ENCODE measurements at regions not wholly inside any gene's neighbourhood (a gene's known extent, or its start where the extent isn't known, plus 50 kb on each side); places are given as distances from the start of the nearest gene placed in this dataset.

DNA sequence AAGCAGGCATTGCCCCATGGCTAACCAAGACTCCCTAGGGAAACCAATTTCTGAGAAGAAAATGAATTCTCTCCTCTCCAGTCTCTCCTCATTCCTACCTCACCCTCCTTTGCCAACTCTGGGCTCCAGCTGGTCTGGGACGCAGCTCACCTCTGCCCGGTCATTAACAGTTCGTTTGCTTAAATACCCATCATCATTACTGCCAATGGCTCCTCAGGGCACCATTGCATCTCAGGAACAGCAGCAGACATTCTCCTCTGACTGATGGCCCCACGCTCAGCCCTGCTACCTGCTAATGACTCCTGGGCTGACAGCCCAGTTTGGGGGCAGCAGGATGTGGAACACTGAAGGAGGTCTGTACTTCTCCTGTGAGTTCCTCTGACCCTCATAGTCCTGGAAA is 462.0 kb downstream of the INSC start:
- Histone ChIP-seq H3K9ac (ENCODE audit: extremely low read depth, insufficient read length, low read length) (no peak overlapping the region), H3K23me2 (ENCODE audit: insufficient read length, low read depth, low read length, poor library complexity, severe bottlenecking) (no peaks in the 10 kb centered on the region), H3K4me2 (ENCODE audit: insufficient read depth, insufficient read length, low read length) (no peak overlapping the region), H3K9me3 (ENCODE audit: control insufficient read depth, low read depth, low read length) (no peaks in the 10 kb centered on the region), H3K27ac (ENCODE audit: insufficient read length, low read depth, low read length) (no peak overlapping the region), H4K5ac (ENCODE audit: insufficient read length, low read depth, low read length) (no peak overlapping the region), H3K4ac (ENCODE audit: low read depth, low read length) (no peak overlapping the region), H4K20me1 (ENCODE audit: control insufficient read depth, insufficient read depth, insufficient read length) (no peaks in the 10 kb centered on the region), H3K4me1 (ENCODE audit: insufficient read depth, low read length) (no peaks in the 10 kb centered on the region), H3K79me2 (ENCODE audit: insufficient read depth, low read length) (no peaks in the 10 kb centered on the region), H2BK120ac (ENCODE audit: low read depth, low read length, poor library complexity, severe bottlenecking) (no peak overlapping the region), H3K27me3 (ENCODE audit: insufficient read depth, low read length) (no peaks in the 10 kb centered on the region), H3K14ac (ENCODE audit: insufficient read depth, low read length) (no peak overlapping the region), H4K8ac (replicated peaks; ENCODE audit: insufficient read length, low read depth, low read length) (no peak overlapping the region), H3K23ac (ENCODE audit: insufficient read length, low read depth, low read length) (no peak overlapping the region), H3K18ac (ENCODE audit: insufficient read length, low read depth, low read length) (no peak overlapping the region), H3K56ac (ENCODE audit: insufficient read length, low read depth, low read length) (no peak overlapping the region), H2BK12ac (ENCODE audit: insufficient read length, low read depth, low read length) (no peak overlapping the region), H2AK5ac (ENCODE audit: insufficient read length, low read length) (no peak overlapping the region), H2BK15ac (ENCODE audit: low read depth, low read length) (no peak overlapping the region), H2BK5ac (ENCODE audit: insufficient read length, low read length) (no peak overlapping the region), H3K79me1 (ENCODE audit: insufficient read depth, low read depth, low read length, poor library complexity, severe bottlenecking) (no peaks in the 10 kb centered on the region), H2BK20ac (ENCODE audit: low read depth, low read length, poor library complexity, severe bottlenecking) (no peak overlapping the region), H2AFZ (ENCODE audit: low read length) (no peak overlapping the region), H3T11ph (ENCODE audit: low read length) (no peak overlapping the region), H4K91ac (ENCODE audit: insufficient read length, low read depth, low read length) (no peak overlapping the region)
- TF ChIP-seq, protein P1, sequence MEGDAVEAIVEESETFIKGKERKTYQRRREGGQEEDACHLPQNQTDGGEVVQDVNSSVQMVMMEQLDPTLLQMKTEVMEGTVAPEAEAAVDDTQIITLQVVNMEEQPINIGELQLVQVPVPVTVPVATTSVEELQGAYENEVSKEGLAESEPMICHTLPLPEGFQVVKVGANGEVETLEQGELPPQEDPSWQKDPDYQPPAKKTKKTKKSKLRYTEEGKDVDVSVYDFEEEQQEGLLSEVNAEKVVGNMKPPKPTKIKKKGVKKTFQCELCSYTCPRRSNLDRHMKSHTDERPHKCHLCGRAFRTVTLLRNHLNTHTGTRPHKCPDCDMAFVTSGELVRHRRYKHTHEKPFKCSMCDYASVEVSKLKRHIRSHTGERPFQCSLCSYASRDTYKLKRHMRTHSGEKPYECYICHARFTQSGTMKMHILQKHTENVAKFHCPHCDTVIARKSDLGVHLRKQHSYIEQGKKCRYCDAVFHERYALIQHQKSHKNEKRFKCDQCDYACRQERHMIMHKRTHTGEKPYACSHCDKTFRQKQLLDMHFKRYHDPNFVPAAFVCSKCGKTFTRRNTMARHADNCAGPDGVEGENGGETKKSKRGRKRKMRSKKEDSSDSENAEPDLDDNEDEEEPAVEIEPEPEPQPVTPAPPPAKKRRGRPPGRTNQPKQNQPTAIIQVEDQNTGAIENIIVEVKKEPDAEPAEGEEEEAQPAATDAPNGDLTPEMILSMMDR (conservative IDR thresholded peaks at IDR 0.05) = no peak
- no peak for DNase-seq
- no peaks in the 10 kb centered on the region for H3K9me3 Mint-ChIP-seq
- no peak overlapping the region for H3K4me3 Mint-ChIP-seq
- H3K27me3 Mint-ChIP-seq (ENCODE audit: low read depth) = peaks cover 6% of the 10 kb centered on the region
- WGBS (ENCODE audit: extremely low coverage, insufficient read length, low lambda C conversion rate) = no CpG with 5 or more reads among the region's 4 CpGs
- no peaks in the 10 kb centered on the region for H3K36me3 Mint-ChIP-seq (ENCODE audit: insufficient read depth in 1 of 3, low read depth in 3 of 3)
- no peak overlapping the region for H3K27ac Mint-ChIP-seq
- H3K4me1 Mint-ChIP-seq = no peaks in the 10 kb centered on the region

Measured in H9 (cell line).